Right atrium auricular region (tissue), 2 donors: ENCODE measurements at regions not wholly inside any gene's neighbourhood (a gene's known extent, or its start where the extent isn't known, plus 50 kb on each side); places are given as distances from the start of the nearest gene placed in this dataset.

Experiments used
- DNase-seq: peaks from one replicate; pipeline ENCODE4 v3.0.0-alpha.2; 2019; ENCODE audit warnings: low spot score
- H3K27ac ChIP-seq, 2 donors: fragments of 200-600 bp; sonication (generic); 1 replicate in 1 of 2; 2 replicates in 1 of 2; pipeline ENCODE4 v1.5.1; 2016 to 2019
- H3K27me3 ChIP-seq, 2 donors: fragments of 200-600 bp; sonication (generic); one replicate each; pipeline versions ENCODE4 v1.5.1 to v1.6.0; 2017 to 2019
- H3K36me3 ChIP-seq: fragments of 200-600 bp; sonication (generic); one replicate; pipeline ENCODE4 v1.5.1; 2016
- H3K4me1 ChIP-seq, 2 donors: fragments of 200-600 bp; sonication (generic); one replicate each; pipeline versions ENCODE4 v1.5.1 to v1.6.0; 2017 to 2019
- H3K4me3 ChIP-seq, 2 donors: fragments of 200-600 bp; sonication (generic); 1 replicate in 1 of 2; 2 replicates in 1 of 2; pipeline ENCODE4 v1.5.1; 2017 to 2019; ENCODE audit warnings: mild to moderate bottlenecking in 1 of 2, moderate library complexity in 1 of 2
- H3K9me3 ChIP-seq, 2 donors: fragments of 200-600 bp; sonication (generic); one replicate each; pipeline ENCODE4 v1.5.1; 2019
- CTCF ChIP-seq, 2 donors: fragments of 200-600 bp; sonication (generic); IDR thresholded peaks; one replicate each; pipeline ENCODE4 v1.5.1; 2019; ENCODE audit warnings: antibody characterized with exemption in 2 of 2

- Histone ChIP-seq H3K36me3 (no peaks in the 10 kb centered on the region), H3K27me3 (no peaks in the 10 kb centered on the region), H3K4me3 (no peak overlapping the region), H3K4me1 (no peaks in the 10 kb centered on the region), H3K27ac (no peak overlapping the region), H3K9me3 (no peaks in the 10 kb centered on the region)
- DNase-seq: no peak
- no peak for TF ChIP-seq CTCF (IDR thresholded peaks at IDR 0.05)
These were observed 171.1 kb downstream of the SALL1 start for GRCh38 chr16:50979806-50980620.

GRCh38 chr16:50977138-50977537, 173.9 kb downstream of the SALL1 start:
- no peak for DNase-seq
- Histone ChIP-seq H3K36me3 (no peaks in the 10 kb centered on the region), H3K4me1 (no peaks in the 10 kb centered on the region), H3K27ac (no peak overlapping the region), H3K9me3 (no peaks in the 10 kb centered on the region), H3K27me3 (no peaks in the 10 kb centered on the region), H3K4me3 (no peak overlapping the region)
- TF ChIP-seq CTCF (IDR thresholded peaks at IDR 0.05): no peak

GRCh38 chr16:50974438-50975036, 176.5 kb downstream of the SALL1 start:
- no peaks in the 10 kb centered on the region for H3K9me3 ChIP-seq
- no peaks in the 10 kb centered on the region for H3K36me3 ChIP-seq
- H3K4me3 ChIP-seq: no peak overlapping the region
- no peaks in the 10 kb centered on the region for H3K27me3 ChIP-seq
- H3K27ac ChIP-seq: no peak overlapping the region
- H3K4me1 ChIP-seq: no peaks in the 10 kb centered on the region
- no peak for TF ChIP-seq CTCF (IDR thresholded peaks at IDR 0.05)
- no peak for DNase-seq

GRCh38 chr16:50972876-50973275, 178.2 kb downstream of the SALL1 start:
- H3K9me3 ChIP-seq: no peaks in the 10 kb centered on the region
- H3K27me3 ChIP-seq: no peaks in the 10 kb centered on the region
- no peaks in the 10 kb centered on the region for H3K36me3 ChIP-seq
- DNase-seq: no peak
- no peak for TF ChIP-seq CTCF (IDR thresholded peaks at IDR 0.05)
- H3K4me3 ChIP-seq: no peak overlapping the region
- H3K27ac ChIP-seq: no peak overlapping the region
- no peaks in the 10 kb centered on the region for H3K4me1 ChIP-seq

GRCh38 chr16:50970281-50970680, 180.8 kb downstream of the SALL1 start:
- Histone ChIP-seq H3K4me3 (no peak overlapping the region), H3K27ac (no peak overlapping the region), H3K36me3 (no peaks in the 10 kb centered on the region), H3K9me3 (no peaks in the 10 kb centered on the region), H3K27me3 (no peaks in the 10 kb centered on the region), H3K4me1 (no peaks in the 10 kb centered on the region)
- DNase-seq: no peak
- no peak for TF ChIP-seq CTCF (IDR thresholded peaks at IDR 0.05)
